Tibial nerve (tissue), 4 donors: ENCODE measurements at regions not wholly inside any gene's neighbourhood (a gene's known extent, or its start where the extent isn't known, plus 50 kb on each side); places are given as distances from the start of the nearest gene placed in this dataset.
A peak's percentile ranks its signal among the peaks of the same experiment; 100 is the strongest.

Experiments used
- DNase-seq, 2 donors: peaks; one replicate each; pipeline ENCODE4 v3.0.0-alpha.2; 2019; ENCODE audit warnings: low spot score in 2 of 2
- H3K27ac ChIP-seq, 4 donors: fragments of 200-600 bp; sonication (generic) in 3 of 4; one replicate each; pipeline ENCODE4 v1.5.1; 2017 to 2019; ENCODE audit warnings: mild to moderate bottlenecking in 1 of 4
- H3K27me3 ChIP-seq, 2 donors: fragments of 200-600 bp; sonication (generic) in 1 of 2; one replicate each; pipeline versions ENCODE4 v1.5.1 to v1.6.0; 2017 to 2019
- H3K36me3 ChIP-seq, 3 donors: fragments of 200-600 bp; sonication (generic); one replicate each; pipeline ENCODE4 v1.5.1; 2018 to 2019
- H3K4me1 ChIP-seq, 4 donors: fragments of 200-600 bp; sonication (generic) in 3 of 4; one replicate each; pipeline ENCODE4 v1.5.1; 2017 to 2019
- H3K4me3 ChIP-seq, 4 donors: fragments of 200-600 bp; sonication (generic) in 3 of 4; one replicate each; pipeline ENCODE4 v1.5.1; 2017 to 2019; ENCODE audit warnings: mild to moderate bottlenecking in 1 of 4, moderate library complexity in 1 of 4
- H3K9me3 ChIP-seq, 4 donors: fragments of 200-600 bp; sonication (generic) in 3 of 4; one replicate each; pipeline ENCODE4 v1.5.1; 2017 to 2019
- EP300 ChIP-seq, 2 donors: sonication (generic); formaldehyde crosslinking; IDR thresholded peaks; one replicate each; pipeline ENCODE4 v1.6.1; 2017; ENCODE audit warnings: antibody characterized with exemption in 2 of 2, mild to moderate bottlenecking in 1 of 2
- POLR2A ChIP-seq, 2 donors: fragments of 450-650 bp; IDR thresholded peaks; one replicate each; pipeline ENCODE4 v1.6.1; 2017; ENCODE audit warnings: antibody characterized with exemption in 2 of 2, mild to moderate bottlenecking in 2 of 2, moderate library complexity in 2 of 2
- WGBS, 2 donors: methylation state at CpG; one replicate each; pipeline ENCODE4 v1.1.5; 2018; 5-methylcytosine and 5-hydroxymethylcytosine counted together
- TF ChIP-seq, protein P1 (sequence below), 5 experiments: fragments of 200-600 bp in 3 of 5; fragments of 450-650 bp in 2 of 5; sonication (generic) in 3 of 5; IDR thresholded peaks; one replicate each; pipeline ENCODE4 v1.5.1; 2016 to 2019; ENCODE audit warnings: antibody characterized with exemption in 5 of 5, mild to moderate bottlenecking in 3 of 5, moderate library complexity in 2 of 5

DNA sequence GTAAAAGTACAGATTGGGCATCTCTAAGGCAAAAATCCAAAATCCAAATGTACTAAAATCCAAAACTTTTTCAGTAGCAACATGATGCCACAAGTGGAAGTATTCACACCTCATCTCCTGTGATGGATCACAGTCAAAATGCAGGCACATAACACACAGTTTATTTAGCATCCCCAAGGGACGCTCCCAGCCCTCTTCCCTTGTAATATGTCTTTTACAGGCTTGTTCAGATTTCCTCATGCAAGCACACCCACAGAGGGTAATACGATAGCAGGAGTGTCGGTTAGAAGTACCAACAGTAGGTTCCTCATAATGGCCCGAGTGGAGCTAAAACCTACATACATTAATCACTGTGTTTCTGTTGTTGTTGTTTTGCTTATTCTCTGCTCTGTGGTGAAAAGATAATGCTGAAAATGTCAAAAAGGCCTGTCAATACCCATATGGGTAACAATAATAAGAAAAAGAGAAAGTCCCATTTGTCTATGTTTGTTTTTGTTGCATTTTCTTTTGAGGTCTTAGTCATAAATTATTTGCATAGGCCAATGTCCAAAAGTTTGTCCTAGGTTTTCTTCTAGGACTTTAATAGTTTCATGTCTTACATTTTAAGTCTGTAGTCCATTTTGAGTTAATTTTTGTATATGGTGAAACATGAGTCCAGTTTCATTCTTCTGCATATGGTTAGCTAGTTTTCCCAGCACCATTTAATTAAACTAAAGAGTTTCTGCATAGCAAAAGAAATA is 133.1 kb downstream of the LRIG3 start:
- DNase-seq = no peak
- peaks cover 0 to 6% (median 0%) of the 10 kb centered on the region in 4 donors for H3K9me3 ChIP-seq
- no peak overlapping the region for H3K4me3 ChIP-seq
- TF ChIP-seq, protein P1, sequence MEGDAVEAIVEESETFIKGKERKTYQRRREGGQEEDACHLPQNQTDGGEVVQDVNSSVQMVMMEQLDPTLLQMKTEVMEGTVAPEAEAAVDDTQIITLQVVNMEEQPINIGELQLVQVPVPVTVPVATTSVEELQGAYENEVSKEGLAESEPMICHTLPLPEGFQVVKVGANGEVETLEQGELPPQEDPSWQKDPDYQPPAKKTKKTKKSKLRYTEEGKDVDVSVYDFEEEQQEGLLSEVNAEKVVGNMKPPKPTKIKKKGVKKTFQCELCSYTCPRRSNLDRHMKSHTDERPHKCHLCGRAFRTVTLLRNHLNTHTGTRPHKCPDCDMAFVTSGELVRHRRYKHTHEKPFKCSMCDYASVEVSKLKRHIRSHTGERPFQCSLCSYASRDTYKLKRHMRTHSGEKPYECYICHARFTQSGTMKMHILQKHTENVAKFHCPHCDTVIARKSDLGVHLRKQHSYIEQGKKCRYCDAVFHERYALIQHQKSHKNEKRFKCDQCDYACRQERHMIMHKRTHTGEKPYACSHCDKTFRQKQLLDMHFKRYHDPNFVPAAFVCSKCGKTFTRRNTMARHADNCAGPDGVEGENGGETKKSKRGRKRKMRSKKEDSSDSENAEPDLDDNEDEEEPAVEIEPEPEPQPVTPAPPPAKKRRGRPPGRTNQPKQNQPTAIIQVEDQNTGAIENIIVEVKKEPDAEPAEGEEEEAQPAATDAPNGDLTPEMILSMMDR (IDR thresholded peaks at IDR 0.05) = no peak
- no peak for TF ChIP-seq POLR2A (IDR thresholded peaks at IDR 0.05)
- TF ChIP-seq EP300 (IDR thresholded peaks at IDR 0.05) = no peak
- H3K4me1 ChIP-seq = no peaks in the 10 kb centered on the region
- H3K27ac ChIP-seq = no peak overlapping the region
- no peaks in the 10 kb centered on the region for H3K27me3 ChIP-seq
- no peaks in the 10 kb centered on the region for H3K36me3 ChIP-seq
- WGBS, 2 donors = 64 to 75% methylated on average over 4 of the region's 4 CpGs

DNA sequence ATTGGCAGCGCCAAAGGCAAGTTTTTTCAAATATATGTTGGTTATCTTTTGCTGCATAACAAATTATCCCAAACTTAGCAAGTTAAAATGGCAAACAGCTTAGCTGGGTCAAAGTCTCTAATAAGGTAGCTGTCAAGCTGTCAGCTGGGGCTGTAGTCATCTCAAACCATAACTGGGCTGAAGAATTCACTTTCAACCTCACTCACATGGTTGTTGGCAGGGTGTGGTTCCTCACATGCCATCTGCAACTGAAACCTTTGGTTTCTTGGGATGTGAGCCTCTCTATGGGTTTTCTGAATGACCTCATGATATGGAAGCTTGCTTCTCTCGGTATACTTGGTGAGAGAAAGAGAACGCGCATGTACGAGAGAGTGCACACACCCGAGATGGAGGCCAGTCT is 125.4 kb downstream of the LRIG3 start:
- no peaks in the 10 kb centered on the region for H3K4me1 ChIP-seq
- H3K4me3 ChIP-seq = no peak overlapping the region
- DNase-seq = no peak
- no peak overlapping the region for H3K27ac ChIP-seq
- no peaks in the 10 kb centered on the region for H3K36me3 ChIP-seq
- peaks cover 0 to 10% (median 0%) of the 10 kb centered on the region in 4 donors for H3K9me3 ChIP-seq
- H3K27me3 ChIP-seq = no peaks in the 10 kb centered on the region
- WGBS, 2 donors = 93 to 98% methylated on average over 6 of the region's 6 CpGs
- TF ChIP-seq POLR2A (IDR thresholded peaks at IDR 0.05) (no peak), EP300 (IDR thresholded peaks at IDR 0.05) (no peak)
- TF ChIP-seq, protein P1 (IDR thresholded peaks at IDR 0.05) = no peak

DNA sequence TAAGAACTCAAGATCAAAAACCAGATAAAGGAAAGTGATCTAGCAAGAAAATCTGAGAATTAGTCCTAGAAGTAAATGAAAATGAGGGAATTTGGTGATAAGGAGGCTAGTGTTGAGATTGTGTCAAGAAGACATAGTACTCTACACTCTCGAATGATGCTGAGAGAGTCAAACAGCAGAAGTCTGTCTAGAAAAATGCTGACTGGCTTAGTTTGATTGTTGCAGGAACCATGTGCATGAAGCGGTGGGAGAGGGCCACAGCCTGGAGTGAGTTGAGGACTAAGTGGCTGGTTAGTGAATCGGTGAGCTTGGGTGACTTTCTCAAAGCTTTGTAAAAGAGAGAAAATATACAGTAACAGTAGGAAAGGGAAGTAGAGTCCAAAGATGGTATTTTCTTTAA is 124.5 kb downstream of the LRIG3 start:
- 72 to 74% methylated on average over 3 of the region's 3 CpGs for WGBS, 2 donors
- TF ChIP-seq POLR2A (IDR thresholded peaks at IDR 0.05) = no peak
- TF ChIP-seq, protein P1 (IDR thresholded peaks at IDR 0.05) = no peak
- DNase-seq = no peak
- Histone ChIP-seq H3K27ac (no peak overlapping the region), H3K27me3 (no peaks in the 10 kb centered on the region), H3K4me3 (no peak overlapping the region), H3K4me1 (no peaks in the 10 kb centered on the region), H3K9me3 (peaks cover 0 to 12% (median 0%) of the 10 kb centered on the region in 4 donors), H3K36me3 (no peaks in the 10 kb centered on the region)

DNA sequence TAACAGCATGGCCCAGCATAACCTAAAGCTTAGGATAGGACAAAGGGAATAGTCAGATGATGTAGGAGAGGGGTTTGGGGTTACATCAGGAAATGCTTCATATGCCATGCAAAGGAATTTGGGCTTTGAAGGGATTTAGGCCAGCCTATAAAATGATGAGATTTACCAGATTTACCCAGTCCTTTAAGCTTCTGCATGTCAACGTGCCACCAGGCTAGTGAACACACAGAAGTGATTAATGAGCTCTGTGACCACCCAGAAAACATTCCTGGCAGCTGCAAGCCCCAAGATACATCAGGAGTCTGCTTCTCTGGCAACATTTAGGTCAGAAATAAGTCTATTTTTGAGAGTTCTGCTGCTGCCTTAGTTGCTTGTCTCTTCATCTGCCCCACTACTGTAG is 118.3 kb downstream of the LRIG3 start:
- Histone ChIP-seq H3K36me3 (no peaks in the 10 kb centered on the region), H3K4me1 (no peaks in the 10 kb centered on the region), H3K27ac (no peak overlapping the region), H3K4me3 (no peak overlapping the region), H3K27me3 (no peaks in the 10 kb centered on the region), H3K9me3 (peaks cover 0 to 12% (median 0%) of the 10 kb centered on the region in 4 donors)
- TF ChIP-seq POLR2A (IDR thresholded peaks at IDR 0.05) (no peak), EP300 (IDR thresholded peaks at IDR 0.05) (no peak)
- TF ChIP-seq, protein P1 (IDR thresholded peaks at IDR 0.05) = no peak
- 23 to 48% methylated on average over 1 of the region's 1 CpG for WGBS, 2 donors
- DNase-seq = no peak

DNA sequence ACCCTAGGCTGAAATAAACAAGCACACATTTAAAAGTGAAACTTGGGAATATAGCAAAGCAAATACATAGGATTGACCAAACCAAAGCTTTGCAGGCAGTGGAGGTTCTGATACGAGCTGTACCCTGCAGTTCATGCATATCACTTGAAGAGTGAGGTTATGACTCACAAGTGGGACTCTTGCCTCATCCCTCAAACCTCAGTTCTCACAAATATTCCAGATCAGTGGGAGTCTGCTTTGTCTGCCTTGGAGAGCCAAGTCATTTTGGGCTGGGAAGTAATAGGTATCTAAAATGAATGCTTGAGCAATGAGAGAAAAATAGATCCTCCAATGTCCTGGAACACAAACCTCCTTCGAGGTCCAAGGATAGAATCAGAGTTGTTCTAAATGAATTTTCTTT is 116.4 kb downstream of the LRIG3 start:
- TF ChIP-seq, protein P1 (IDR thresholded peaks at IDR 0.05) = no peak
- TF ChIP-seq EP300 (IDR thresholded peaks at IDR 0.05) = no peak
- no peak for TF ChIP-seq POLR2A (IDR thresholded peaks at IDR 0.05)

More for the DNA sequence above, 116.4 kb downstream of the LRIG3 start:
- peaks cover 0 to 12% (median 0%) of the 10 kb centered on the region in 4 donors for H3K9me3 ChIP-seq
- no peak overlapping the region for H3K4me3 ChIP-seq
- WGBS, 2 donors = 71 to 80% methylated on average over 2 of the region's 2 CpGs
- H3K36me3 ChIP-seq = no peaks in the 10 kb centered on the region
- no peaks in the 10 kb centered on the region for H3K27me3 ChIP-seq
- no peak overlapping the region for H3K27ac ChIP-seq
- no peaks in the 10 kb centered on the region for H3K4me1 ChIP-seq
- peak in 1 of 2 donors; percentile 8 for DNase-seq
